Ecto neural progenitor cell (in vitro differentiated cells): ENCODE measurements at regions not wholly inside any gene's neighbourhood (a gene's known extent, or its start where the extent isn't known, plus 50 kb on each side); places are given as distances from the start of the nearest gene placed in this dataset.
"Not testable (repeated sequence)": the region's sequence is repeated elsewhere in the genome, so short reads cannot be mapped to it uniquely, and the experiment has no call there.

Source experiments
- DNase-seq: peaks from one replicate; pipeline ENCODE4 v3.0.0-alpha.2; 2018; ENCODE audit warnings: low spot score

- no peak for DNase-seq
Observed at GRCh38 chr5:17365811-17366138, 132.3 kb upstream of the TAF11L2 start.

- DNase-seq, result no peak
Observed at GRCh38 chr5:17367256-17367840, 130.7 kb upstream of the TAF11L2 start.

GRCh38 chr5:17370651-17371050 lies 127.4 kb upstream of the TAF11L2 start:
- DNase-seq, result no peak

- no peak for DNase-seq
Observed at GRCh38 chr5:17373406-17373805, 124.6 kb upstream of the TAF11L2 start.

GRCh38 chr5:17373814-17374556 lies 124.0 kb upstream of the TAF11L2 start:
- no peak for DNase-seq

- no peak for DNase-seq
Observed at GRCh38 chr5:17374973-17375742, 122.9 kb upstream of the TAF11L2 start.

GRCh38 chr5:17375886-17376285 lies 122.1 kb upstream of the TAF11L2 start:
- DNase-seq, result not testable (repeated sequence)

GRCh38 chr5:17378346-17378997 lies 119.6 kb upstream of the TAF11L2 start:
- no peak for DNase-seq

GRCh38 chr5:17379100-17379951 lies 118.7 kb upstream of the TAF11L2 start:
- no peak for DNase-seq

- DNase-seq, result no peak
Observed at GRCh38 chr5:17381932-17382331, 116.1 kb upstream of the TAF11L2 start.

- DNase-seq, result no peak
Observed at GRCh38 chr5:17383526-17383925, 114.5 kb upstream of the TAF11L2 start.

GRCh38 chr5:17384181-17384580 lies 113.8 kb upstream of the TAF11L2 start:
- no peak for DNase-seq

- no peak for DNase-seq
Observed at GRCh38 chr5:17388717-17389116, 109.3 kb upstream of the TAF11L2 start.

- DNase-seq, result no peak
Observed at GRCh38 chr5:17394086-17394485, 103.9 kb upstream of the TAF11L2 start.

GRCh38 chr5:17395106-17395880 lies 102.7 kb upstream of the TAF11L2 start:
- no peak for DNase-seq

GRCh38 chr5:17396247-17396646 lies 101.8 kb upstream of the TAF11L2 start:
- no peak for DNase-seq

- DNase-seq, result no peak
Observed at GRCh38 chr5:17398431-17398830, 99.6 kb upstream of the TAF11L2 start.

- no peak for DNase-seq
Observed at GRCh38 chr5:17398866-17399835, 98.9 kb upstream of the TAF11L2 start.

- DNase-seq, result no peak
Observed at GRCh38 chr5:17399931-17400330, 98.1 kb upstream of the TAF11L2 start.
